ENCODE measurements at regions not wholly inside any gene's neighbourhood (a gene's known extent, or its start where the extent isn't known, plus 50 kb on each side); places are given as distances from the start of the nearest gene placed in this dataset.

DNA sequence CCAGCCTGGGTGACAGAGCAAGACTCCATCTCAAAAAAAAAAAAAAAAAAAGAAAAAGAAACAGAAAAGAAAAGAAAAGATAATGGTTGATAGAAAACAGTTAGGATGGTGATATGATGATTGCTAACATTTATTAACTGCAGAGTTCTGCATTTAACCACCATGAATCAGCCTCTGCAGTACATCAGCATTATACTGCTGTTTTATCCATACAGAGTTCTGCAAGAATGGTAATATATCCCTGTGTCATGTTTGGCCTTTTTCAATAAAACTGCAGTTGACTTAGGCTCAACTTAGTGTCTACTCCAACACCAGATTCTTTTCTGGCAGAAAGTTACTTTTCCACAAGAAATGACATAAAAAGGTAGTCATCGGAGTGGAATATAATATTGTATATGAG lies 62.6 kb downstream of the DUSP6 start:
- TF ChIP-seq, protein P1, sequence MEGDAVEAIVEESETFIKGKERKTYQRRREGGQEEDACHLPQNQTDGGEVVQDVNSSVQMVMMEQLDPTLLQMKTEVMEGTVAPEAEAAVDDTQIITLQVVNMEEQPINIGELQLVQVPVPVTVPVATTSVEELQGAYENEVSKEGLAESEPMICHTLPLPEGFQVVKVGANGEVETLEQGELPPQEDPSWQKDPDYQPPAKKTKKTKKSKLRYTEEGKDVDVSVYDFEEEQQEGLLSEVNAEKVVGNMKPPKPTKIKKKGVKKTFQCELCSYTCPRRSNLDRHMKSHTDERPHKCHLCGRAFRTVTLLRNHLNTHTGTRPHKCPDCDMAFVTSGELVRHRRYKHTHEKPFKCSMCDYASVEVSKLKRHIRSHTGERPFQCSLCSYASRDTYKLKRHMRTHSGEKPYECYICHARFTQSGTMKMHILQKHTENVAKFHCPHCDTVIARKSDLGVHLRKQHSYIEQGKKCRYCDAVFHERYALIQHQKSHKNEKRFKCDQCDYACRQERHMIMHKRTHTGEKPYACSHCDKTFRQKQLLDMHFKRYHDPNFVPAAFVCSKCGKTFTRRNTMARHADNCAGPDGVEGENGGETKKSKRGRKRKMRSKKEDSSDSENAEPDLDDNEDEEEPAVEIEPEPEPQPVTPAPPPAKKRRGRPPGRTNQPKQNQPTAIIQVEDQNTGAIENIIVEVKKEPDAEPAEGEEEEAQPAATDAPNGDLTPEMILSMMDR (IDR thresholded peaks at IDR 0.05; ENCODE audit: low read depth, low read length): no peak
- H3K27me3 ChIP-seq: no peaks in the 10 kb centered on the region
- no peak for DNase-seq
- peaks cover 7% of the 10 kb centered on the region; the same call in 1 of the 2 replicates for H3K4me1 ChIP-seq
- no peaks in the 10 kb centered on the region for H3K36me3 ChIP-seq
- no peak overlapping the region for H3K4me3 ChIP-seq (ENCODE audit: low read depth, low read length)
- no peaks in the 10 kb centered on the region for H3K9me3 ChIP-seq

DNA sequence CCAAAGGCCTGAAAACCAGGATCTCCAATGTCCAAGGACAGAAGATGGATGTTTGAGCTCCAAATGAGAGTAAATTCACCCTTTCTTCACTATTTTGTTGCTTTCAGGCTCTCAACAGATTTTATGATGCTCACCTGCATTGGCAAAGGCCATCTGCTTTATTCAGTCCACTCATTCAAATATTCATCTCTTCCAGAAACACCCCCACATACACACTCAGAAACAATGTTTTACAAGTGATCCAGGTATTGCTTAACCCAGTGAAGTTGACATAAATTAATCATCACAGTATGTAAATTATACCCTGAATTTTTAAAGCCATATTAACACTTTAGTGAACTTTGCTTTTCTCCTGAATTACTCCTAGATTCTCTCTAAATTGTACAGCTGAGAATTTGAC lies 63.3 kb downstream of the DUSP6 start:
- Histone ChIP-seq H3K4me3 (ENCODE audit: low read depth, low read length) (no peak overlapping the region), H3K27me3 (no peaks in the 10 kb centered on the region), H3K36me3 (no peaks in the 10 kb centered on the region), H3K4me1 (peaks cover 7% of the 10 kb centered on the region; the same call in 1 of the 2 replicates), H3K9me3 (no peaks in the 10 kb centered on the region)
- DNase-seq: no peak
- TF ChIP-seq, protein P1 (IDR thresholded peaks at IDR 0.05; ENCODE audit: low read depth, low read length): no peak

DNA sequence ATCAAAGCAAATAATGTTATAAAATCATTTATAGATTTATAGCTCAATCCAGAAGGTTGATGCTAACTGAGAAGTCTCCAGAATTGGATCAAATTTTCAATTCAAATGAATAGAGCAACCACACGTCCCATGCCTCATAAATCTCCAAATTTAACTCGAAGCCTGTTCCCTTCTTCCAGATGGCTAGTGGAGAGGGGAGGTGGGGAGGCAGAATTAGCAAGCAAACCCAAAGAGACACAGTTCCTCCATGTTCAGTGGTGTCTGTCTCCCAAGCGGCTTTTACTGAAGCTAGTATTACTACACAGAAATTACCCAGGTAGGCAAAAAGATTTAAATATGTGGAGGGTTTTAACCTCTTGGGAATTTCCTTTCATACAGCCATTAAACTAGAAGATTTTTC lies 65.8 kb downstream of the DUSP6 start:
- H3K36me3 ChIP-seq: no peaks in the 10 kb centered on the region
- H3K27me3 ChIP-seq: no peaks in the 10 kb centered on the region
- H3K4me3 ChIP-seq (ENCODE audit: low read depth, low read length): no peak overlapping the region
- peaks cover 7% of the 10 kb centered on the region; the same call in 1 of the 2 replicates for H3K4me1 ChIP-seq
- no peaks in the 10 kb centered on the region for H3K9me3 ChIP-seq
- TF ChIP-seq, protein P1 (IDR thresholded peaks at IDR 0.05; ENCODE audit: low read depth, low read length): no peak
- no peak for DNase-seq

GRCh38 chr12:89281539-89281867 lies 70.8 kb downstream of the DUSP6 start:
- TF ChIP-seq, protein P1 (IDR thresholded peaks at IDR 0.05; ENCODE audit: low read depth, low read length): no peak
- DNase-seq: no peak
- Histone ChIP-seq H3K4me3 (ENCODE audit: low read depth, low read length) (no peak overlapping the region), H3K4me1 (peaks cover 12% of the 10 kb centered on the region), H3K36me3 (no peaks in the 10 kb centered on the region), H3K9me3 (no peaks in the 10 kb centered on the region), H3K27me3 (no peaks in the 10 kb centered on the region)

GRCh38 chr12:89280833-89281538 lies 71.3 kb downstream of the DUSP6 start:
- no peak for DNase-seq
- Histone ChIP-seq H3K9me3 (no peaks in the 10 kb centered on the region), H3K36me3 (no peaks in the 10 kb centered on the region), H3K4me3 (ENCODE audit: low read depth, low read length) (no peak overlapping the region), H3K27me3 (no peaks in the 10 kb centered on the region), H3K4me1 (peaks cover 12% of the 10 kb centered on the region)
- TF ChIP-seq, protein P1 (IDR thresholded peaks at IDR 0.05; ENCODE audit: low read depth, low read length): no peak

DNA sequence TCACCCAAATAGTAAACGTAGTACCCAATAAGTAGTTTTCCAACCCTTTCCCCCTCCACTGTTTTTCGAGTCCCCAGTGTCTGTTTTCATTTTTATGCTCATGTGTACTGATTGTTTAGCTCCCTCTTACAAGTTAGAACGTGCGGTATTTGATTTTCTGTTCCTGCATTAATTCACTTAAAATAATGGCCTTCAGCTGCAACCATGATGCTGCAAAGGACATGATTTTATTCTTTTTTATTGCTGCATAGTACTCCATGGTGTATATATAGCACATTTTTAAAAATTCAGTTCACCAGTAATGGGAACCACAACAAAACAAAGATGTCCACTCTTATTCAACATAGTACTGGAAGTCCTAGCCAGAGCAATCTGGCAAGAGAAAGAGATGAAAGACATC lies 72.8 kb downstream of the DUSP6 start:
- DNase-seq: no peak
- Histone ChIP-seq H3K27me3 (no peaks in the 10 kb centered on the region), H3K4me1 (peaks cover 12% of the 10 kb centered on the region), H3K9me3 (no peaks in the 10 kb centered on the region), H3K4me3 (ENCODE audit: low read depth, low read length) (no peak overlapping the region), H3K36me3 (no peaks in the 10 kb centered on the region)
- TF ChIP-seq, protein P1 (IDR thresholded peaks at IDR 0.05; ENCODE audit: low read depth, low read length): no peak
